ENCODE measurements at regions not wholly inside any gene's neighbourhood (a gene's known extent, or its start where the extent isn't known, plus 50 kb on each side); places are given as distances from the start of the nearest gene placed in this dataset.
"Not testable (repeated sequence)": the region's sequence is repeated elsewhere in the genome, so short reads cannot be mapped to it uniquely, and the experiment has no call there.

DNA sequence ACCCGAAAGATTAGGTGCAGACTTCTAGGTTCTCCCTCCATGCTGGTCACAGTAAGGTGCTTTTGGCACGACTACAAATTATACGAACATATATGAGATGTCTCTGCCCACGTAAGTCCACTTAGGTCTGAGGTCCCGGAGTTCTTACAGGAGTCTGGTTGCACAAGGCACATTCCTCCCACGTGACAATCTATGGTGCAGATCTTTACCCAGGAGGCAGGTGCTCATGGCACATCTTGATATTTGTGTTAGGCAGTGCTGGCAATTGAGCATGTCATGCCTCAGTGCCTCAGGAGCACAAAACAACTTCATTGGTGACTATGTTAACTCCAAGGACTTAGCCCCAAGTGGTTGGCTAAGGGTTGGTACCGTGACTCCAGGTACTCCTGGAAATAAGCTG, 92.0 kb upstream of the AMN1 start:
- no peak for DNase-seq (ENCODE audit: low read depth in 2 of 2)

DNA sequence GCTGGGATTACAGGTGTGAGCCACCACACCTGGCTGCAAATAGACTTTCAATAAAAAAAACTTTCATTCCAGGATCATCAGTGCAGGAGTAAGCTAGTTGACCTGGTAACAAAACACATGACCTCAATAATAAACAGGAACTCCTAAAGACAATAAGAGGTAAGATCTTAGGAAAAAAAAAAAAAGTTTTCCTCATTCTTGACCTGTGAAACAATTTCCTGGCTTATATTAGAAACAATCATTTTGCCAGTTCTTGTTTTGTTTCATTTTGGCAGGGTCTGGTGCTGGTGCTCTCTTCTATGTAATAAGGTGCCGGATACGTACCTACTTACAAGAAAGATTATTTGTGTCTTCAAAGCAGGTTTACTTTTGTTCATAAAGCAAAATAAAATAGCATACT, 90.6 kb upstream of the AMN1 start:
- DNase-seq (ENCODE audit: low read depth in 2 of 2), result no peak

DNA sequence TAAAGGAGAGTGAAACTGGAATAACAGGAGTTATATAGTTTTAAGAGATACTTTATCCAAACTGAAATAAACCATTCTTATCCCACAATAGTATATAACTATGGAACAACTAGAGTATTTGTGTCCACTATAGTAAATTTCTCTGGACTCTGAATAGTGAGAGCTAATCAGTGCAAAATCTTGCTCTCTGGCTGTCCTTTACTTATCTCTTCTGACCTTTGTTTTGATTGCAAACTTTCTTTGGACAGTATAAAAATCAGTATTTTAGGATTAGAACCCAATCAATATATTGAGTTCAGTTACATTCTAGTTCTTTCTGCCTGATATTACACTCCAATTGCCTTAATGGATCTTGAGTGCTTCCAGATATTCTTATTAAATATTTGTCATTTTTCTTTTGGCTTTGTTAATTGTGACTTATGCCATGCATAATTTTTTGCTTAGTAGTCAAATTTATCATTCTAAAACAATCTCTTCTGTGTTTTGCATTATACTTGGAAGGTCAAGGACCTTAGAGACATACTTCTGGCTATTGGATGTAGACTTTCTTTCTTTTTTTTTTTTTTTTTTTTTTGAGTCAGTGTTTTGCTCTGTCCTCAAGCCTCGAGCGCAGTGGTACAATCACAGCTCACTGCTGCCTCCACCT, 89.9 kb upstream of the AMN1 start:
- no peak for DNase-seq (ENCODE audit: low read depth in 2 of 2)

DNA sequence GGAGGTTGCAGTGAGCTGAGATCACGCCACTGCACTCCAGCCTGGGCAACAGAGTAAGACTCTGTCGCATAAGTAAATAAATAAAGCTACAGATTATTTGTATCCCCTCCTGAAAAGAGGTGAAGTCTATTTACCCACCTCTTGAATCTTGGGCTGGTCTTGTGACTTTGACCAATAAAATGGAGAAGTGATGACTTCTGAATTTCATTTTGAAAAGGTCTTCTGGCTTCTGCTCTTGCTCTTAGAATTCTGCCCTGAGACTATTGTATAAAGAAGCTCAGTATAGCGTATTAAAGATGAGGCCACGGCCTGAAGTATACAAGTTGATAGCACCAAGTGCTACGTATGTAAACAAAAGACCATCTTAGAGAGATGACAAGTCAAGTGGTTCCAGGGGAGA, 88.3 kb upstream of the AMN1 start:
- no peak for DNase-seq (ENCODE audit: low read depth in 2 of 2)

DNA sequence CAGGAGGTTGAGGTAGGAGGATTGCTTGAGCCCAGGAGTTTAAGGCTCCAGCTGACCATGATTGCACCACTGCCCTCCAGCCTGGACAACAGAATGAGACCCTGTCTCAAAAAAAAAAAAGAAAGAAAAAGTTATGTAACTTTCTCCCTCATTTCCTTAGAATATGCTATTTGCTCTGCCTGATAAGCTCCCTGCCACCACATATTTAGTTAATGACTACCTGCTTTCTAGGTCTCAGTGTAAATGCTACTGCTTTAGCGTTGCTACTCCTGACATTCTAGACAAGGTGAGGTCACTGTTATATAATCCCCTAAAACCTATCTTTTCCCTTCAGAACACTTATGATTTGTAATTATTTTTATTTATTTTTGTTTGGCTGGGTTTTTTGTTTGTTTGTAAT, 86.3 kb upstream of the AMN1 start:
- DNase-seq (ENCODE audit: low read depth in 2 of 2), result no peak

DNA sequence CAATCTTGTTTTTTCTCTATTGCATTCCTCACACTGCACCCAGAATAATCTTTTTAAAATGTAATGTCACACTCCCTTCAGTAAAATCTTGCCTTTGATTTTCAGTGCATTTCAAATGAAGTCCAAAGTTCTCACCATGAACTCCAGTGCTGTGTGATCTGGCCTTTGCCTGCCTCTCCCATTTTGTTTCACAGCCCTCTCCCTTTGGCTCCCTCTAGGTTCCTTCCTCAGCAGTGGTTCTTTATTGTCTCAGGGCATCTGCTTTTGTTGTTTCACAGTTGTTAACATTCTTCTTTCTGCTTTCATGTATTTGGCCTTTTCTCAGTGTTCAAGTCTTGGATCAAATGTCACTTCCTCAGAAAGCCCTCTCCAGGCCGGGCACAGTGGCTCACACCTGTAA, 84.5 kb upstream of the AMN1 start:
- no peak for DNase-seq (ENCODE audit: low read depth in 2 of 2)

DNA sequence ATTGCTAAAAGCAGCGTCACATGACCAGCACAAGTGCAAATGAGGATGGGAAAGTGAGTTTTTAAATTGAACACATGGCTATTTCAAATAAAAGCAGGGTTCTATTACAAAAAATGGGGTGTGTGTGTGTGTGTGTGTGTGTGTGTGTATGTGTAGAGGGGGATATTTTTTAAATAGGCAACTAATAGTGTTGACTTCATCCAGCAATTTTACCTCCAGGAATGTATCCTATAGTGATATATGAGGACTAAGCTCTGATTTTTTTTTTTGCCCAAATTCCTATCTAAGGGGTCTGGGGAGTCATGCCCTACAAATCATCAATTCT, 78.9 kb upstream of the AMN1 start:
- DNase-seq (ENCODE audit: low read depth in 2 of 2), result no peak

DNA sequence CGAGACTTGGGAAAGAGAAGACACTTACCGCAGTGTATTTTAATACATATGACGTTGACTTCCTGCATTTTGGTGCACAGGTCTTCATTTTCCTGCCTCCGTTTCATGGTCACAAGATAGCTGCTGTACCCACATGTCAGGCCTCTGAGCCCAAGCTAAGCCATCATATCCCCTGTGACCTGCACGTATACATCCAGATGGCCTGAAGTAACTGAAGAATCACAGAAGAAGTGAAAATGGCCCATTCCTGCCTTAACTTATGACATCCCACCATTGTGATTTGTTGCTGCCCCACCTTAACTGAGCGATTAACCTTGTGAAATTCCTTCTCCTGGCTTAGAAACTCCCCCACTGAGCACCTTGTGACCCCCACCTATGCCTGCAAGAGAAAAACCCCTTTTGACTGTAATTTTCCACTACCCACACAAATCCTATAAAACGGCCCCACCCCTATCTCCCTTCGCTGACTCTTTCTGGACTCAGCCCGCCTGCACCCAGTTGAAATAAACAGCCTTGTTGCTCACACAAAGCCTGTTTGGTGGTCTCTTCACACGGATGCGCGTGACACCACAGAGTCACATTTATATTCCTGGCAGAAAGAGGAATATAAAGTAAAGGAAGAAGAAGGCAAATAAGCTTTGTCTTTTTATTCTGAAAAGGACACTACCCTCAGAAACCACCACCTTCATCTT, 78.4 kb upstream of the AMN1 start:
- peak in 1 of 2 donors; percentile 19 for DNase-seq (ENCODE audit: low read depth in 2 of 2)

DNA sequence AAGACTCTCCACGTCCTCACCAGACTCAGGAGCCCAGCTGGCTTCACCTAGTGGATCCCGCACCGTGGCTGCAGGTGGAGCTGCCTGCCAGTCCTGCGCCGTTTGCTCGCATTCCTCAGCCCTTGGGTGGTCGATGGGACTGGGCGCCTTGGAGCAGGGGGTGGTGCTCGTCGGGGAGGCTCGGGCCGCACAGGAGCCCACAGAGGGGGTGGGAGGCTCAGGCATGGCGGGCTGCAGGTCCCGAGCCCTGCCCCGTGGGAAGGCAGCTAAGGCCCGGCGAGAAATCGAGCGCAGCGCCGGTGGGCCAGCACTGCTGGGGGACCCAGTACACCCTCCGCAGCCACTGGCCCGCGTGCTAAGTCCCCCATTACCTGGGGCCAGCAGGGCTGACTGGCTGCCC, 76.9 kb upstream of the AMN1 start:
- DNase-seq (ENCODE audit: low read depth in 2 of 2), result not testable (repeated sequence)

DNA sequence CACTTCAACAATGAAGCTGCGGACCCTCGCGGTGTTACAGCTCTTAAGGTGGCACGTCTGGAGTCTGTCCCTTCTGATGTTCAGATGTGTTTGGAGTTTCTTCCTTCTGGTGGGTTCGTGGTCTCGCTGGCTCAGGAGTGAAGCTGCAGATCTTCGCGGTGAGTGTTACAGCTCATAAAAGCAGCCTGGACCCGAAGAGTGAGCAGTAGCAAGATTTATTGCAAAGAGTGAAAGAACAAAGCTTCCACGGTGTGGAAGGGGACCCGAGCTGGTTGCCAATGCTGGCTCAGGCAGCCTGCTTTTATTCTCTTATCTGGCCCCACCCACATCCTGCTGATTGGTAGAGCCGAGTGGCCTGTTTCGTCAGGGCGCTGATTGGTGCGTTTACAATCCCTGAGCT, 75.9 kb upstream of the AMN1 start:
- DNase-seq (ENCODE audit: low read depth in 2 of 2), result not testable (repeated sequence)

DNA sequence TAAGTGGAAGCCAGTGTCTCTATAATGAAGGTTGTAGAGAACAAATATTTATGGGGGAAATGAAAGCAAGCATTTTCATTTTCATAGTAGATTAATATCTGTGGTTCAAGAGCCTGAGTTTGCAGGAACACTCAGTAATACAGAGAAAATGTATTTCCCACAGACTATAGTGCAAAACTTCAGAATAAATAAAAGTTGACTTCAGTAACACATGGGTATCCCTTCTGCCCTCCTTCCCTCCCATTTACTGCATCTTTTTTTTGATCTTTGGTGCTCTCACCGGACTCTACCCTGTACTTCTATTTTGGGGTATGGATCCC, 75.3 kb upstream of the AMN1 start:
- no peak for DNase-seq (ENCODE audit: low read depth in 2 of 2)

DNA sequence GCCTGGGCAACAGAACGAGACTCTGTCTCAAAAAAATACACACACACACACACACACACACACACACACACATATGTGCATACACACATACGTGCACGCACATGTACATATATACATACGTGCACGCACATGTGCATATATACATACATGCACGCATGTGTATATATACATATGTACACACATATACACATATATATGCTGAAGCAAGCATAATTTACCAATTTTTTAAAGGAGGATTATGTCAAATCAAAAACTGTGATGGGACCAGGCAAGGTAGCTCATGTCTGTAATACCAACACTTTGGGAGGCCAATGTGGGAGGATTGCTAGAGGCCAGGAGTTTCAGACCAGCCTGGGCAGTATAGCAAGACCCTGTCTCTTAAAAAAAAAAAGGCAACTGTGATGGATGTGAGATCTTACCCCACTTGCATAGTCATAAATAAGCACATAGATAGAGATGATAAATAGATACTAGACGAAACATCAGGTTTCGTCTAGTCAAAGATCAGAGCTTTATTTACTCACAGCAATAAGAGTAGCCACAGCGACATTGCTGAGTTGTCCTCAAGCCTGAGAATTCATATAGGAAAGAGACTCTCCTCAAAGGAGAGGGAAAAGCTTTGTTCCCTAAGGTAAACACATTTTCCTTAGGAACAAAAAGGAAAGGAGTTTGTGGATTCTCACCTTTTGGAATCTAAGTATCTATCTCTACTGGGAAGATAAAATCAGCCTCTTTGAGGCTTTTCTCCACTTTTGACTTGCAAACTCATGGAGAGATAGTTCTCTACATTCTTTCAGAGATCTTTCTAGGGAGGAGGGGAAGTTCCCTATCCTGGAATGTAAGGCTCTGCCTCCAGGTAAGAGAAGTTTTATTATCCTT, 74.7 kb upstream of the AMN1 start:
- no peak for DNase-seq (ENCODE audit: low read depth in 2 of 2)

DNA sequence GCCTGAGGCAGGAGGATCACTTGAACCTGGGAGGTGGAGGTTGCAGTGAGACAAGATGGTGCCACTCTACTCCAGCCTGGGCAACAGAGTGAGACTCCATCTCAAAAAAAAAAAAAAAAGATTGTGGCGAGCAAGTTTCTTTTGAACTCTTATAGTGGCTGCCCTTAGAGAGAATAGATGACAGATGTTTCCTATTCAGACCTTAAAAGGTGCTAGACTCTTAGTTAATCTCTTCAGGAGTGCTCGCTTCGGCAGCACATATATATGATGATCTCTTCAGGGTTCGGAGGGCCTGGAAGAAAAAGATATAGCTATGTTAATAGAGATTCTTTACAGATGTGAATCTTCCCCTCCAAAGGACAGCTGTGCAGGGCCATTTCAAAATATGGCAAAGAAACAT, 73.1 kb upstream of the AMN1 start:
- no peak for DNase-seq (ENCODE audit: low read depth in 2 of 2)

DNA sequence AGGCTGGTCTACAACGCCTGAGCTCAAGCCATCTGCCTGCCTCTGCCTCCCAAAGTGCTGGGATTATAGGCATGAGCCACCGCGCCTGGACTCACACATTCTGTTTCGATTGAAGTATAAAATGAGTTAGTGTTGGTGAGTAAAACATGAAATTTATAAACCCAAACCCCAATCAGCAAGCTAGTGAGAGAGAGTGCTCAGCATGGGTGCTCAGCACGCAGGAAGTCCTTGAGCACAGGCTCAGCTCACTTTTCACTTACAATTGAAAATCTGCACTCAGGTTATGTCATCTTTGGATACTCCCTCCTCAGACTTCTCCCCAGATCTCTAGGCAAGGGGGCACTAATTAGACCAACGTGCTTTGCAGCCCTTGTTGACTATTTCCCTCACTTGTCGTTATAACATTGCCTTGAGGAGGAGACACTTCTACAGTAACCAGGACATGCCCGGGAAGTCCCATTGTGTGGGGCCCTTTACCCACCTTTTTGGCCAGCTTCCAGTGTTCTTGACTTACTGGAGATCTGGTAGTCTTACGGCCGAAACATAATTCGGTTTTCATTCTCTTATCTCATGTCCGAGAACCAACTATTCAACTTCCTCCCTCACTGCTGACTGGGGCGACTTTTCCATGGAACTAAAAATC, 68.5 kb upstream of the AMN1 start:
- no peak for DNase-seq (ENCODE audit: low read depth in 2 of 2)

DNA sequence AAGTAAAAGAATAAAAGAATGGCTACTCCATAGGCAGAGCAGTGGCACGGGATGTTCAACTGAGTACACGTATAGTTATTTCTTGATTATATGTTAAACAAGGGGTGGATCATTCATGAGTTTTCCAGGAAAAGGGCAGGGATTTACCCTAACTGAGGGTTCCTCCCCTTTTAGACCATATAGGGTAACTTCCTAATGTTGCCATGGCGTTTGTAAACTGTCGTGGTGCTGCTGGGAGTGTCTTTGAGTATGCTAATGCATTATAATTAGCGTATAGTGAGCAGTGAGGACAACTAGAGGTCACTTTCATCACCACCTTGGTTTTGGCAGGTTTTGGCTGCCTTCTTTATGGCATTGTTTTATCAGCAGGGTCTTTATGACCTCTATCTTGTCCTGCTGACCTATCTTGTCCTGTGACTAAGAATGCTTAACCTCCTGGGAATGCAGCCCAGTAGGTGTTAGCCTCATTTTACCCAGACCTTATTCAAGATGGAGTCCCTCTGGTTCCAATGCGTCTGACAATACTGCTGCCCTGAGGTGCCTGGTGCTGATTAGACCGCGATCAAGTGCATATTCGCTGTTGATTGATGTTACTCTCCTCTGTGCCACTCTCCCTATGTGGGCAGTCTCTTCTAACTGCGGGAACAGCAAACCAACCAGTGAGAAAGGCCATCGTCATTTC, 67.6 kb upstream of the AMN1 start:
- no peak for DNase-seq (ENCODE audit: low read depth in 2 of 2)

DNA sequence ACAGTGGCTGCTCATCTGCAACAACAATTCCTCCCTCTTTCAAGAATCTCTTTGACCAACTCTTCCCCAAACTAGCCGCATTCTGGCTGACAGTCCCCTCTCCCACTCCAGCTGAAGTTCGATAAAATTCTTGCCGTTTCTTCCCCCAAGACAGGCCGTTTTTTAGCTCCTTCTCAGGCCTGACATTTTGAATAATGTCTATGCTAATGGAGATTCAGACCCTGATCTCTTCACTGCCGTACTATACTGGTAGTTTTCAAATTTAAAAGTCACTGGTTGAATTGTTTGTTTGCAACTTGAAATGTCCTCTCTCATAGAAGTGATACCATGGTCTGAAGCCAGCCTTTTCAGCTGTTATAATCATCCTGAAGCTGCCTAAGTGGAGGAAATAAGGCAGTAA, 65.9 kb upstream of the AMN1 start:
- DNase-seq (ENCODE audit: low read depth in 2 of 2), result no peak

DNA sequence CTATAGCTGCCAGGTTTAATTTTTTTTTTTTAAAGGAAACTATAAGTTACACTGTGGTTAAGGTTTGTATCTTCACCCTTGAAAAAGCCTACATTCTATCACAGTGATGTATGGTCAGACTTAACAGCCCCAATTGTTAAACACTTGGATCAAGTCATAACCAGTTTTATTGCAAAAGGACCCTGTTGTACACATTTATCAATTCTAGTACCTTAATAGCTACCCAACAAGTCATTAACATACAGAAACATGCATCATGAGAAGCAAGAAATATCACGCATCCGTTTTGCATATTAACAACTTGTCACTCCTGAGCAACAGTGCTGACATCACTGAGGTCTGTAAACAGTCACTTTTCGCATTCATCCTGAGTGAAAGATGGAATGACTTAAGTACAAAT, 62.4 kb upstream of the AMN1 start:
- not testable (repeated sequence) for DNase-seq (ENCODE audit: low read depth in 2 of 2)

DNA sequence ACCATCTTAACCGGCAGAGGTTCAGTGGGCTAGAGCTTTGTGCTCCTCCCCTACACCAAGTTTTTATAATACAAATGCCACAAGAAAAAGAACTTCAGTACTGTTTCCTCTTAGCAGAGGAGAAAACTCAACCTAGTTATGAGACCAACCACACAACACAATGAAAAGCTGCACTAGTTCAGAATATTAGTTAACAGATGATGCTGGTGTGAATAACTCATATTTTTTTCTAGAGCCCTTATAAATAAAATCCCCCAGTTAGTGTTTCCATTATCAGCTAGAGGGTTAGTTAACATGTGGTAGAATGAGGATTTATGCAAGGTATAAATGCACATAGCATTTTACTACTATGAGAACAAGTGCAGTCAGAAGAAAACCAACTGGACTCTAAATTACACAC, 61.9 kb upstream of the AMN1 start:
- DNase-seq (ENCODE audit: low read depth in 2 of 2), result no peak

DNA sequence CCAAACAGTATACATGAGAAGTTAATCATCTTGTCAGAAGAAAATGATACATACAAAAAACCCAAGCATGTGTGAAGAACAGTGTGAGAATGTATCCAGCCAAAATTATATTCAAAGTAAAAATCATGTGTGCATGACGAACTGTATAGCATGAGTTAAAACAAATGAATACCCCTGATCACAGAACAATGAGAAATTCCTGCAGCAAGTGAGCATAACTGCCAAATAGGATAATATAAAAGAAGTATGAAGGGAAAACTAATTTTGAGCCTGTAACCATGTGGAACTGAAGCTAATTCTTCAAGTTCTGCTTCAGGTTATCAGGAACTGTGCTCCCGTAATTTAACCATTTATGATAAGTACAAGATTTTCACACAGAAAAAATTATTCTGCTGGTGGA, 56.5 kb upstream of the AMN1 start:
- DNase-seq (ENCODE audit: low read depth in 2 of 2), result no peak

DNA sequence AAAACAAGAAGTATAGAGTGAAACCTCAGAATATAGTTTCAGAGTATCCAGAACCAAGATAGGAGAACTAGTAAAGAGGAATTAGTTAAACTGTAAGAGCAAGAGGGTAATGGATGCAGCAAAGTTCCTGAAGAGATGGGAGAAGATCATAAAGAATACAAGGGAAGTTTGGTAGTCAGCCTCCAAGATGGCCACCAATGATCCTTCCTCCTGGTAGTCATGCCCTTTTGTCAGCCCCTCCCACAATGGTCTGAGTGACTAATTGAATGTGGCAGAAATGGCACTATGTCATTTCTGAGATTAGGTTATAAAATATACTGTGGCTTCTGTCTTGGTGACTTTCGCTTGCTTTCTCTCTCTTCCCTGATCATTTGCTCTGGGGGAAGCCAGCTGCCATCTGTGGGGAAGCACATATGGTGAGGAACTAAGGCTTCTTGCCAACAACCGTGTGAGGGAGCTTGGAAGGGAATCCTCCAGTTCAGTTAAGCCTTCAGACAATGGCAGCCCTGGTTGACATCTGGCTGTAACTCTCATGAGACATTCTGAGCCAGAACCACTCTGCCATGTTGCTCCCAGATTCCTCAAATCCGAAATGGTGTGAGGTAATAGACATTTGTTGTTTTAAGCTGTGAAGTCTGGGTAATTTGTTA, 55.3 kb upstream of the AMN1 start:
- DNase-seq (ENCODE audit: low read depth in 2 of 2), result no peak

DNA sequence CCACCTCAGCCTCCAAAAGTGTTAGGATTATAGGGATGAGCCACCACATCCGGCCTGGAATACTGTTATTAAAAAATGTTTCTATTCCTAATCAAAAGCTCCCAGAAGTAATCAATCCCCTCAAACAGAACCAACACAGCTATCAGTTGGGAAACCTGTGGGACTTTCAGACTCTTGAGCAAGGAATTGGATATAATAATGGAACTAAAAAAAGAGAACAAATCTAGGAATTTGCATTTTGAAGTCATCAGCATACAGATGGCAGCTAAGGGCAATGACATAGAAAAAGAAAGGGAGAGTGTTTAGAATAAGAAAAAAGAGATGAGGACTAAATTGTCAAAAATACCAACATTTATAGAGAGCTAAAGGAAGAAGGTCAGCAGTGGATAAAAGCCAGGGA, 54.7 kb upstream of the AMN1 start:
- no peak for DNase-seq (ENCODE audit: low read depth in 2 of 2)
